ENCODE measurements at regions not wholly inside any gene's neighbourhood (a gene's known extent, or its start where the extent isn't known, plus 50 kb on each side); places are given as distances from the start of the nearest gene placed in this dataset.
"Not testable (repeated sequence)": the region's sequence is repeated elsewhere in the genome, so short reads cannot be mapped to it uniquely, and the experiment has no call there.

DNA sequence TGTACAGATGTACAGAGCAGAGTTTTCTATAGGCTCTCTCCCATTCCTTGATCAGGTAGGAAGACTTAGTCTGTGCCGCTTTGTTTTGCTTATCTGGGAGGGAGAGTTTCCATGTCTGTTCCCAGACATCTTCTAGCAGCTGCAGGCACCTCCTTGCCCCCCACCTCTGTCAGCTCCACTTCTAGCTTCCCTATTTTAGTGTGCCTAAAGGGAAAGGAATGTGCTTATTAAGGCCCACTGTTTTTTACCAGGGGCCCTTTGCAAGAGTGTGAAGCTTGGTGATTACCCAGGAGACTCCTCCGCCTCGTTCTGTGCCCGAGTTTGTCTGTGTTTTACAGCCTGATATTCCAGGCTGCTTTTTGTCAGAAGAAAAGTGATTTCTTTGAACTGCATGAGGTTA is 1984.4 kb downstream of the OLFM4 start:
- no peak for DNase-seq (ENCODE audit: low read depth)

GRCh38 chr13:55029280-55029679 is 2000.7 kb downstream of the OLFM4 start:
- no peak for DNase-seq (ENCODE audit: low read depth)

- no peak for DNase-seq (ENCODE audit: low read depth)
Measured at GRCh38 chr13:55038230-55038629, 2009.6 kb downstream of the OLFM4 start.

- not testable (repeated sequence) for DNase-seq (ENCODE audit: low read depth)
Measured at GRCh38 chr13:55053891-55054550, 2025.4 kb downstream of the OLFM4 start.

GRCh38 chr13:55055666-55056065 is 2027.1 kb downstream of the OLFM4 start:
- DNase-seq (ENCODE audit: low read depth): not testable (repeated sequence)

- no peak for DNase-seq (ENCODE audit: low read depth)
Measured at GRCh38 chr13:55062662-55063061, 2034.0 kb downstream of the OLFM4 start.

GRCh38 chr13:55067946-55068345 is 2039.3 kb downstream of the OLFM4 start:
- no peak for DNase-seq (ENCODE audit: low read depth)

DNA sequence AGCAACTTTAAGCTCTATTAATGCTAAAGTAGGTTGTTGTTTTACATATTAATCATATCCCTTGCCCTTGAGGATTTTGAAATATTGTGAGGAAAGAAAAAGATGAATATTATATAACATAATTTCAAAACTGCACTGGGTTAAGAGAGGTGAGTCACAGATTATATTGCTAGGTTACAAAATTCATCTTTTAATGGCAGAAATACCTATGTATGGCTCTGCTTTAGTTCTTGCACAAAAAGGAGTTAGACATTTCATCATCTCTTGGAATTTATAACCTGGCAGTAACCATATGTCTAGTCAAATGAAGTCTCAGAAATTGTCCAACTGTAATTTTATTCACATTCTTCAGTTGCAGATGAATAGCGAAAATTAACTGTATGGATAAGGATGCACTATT is 2041.1 kb downstream of the OLFM4 start:
- no peak for DNase-seq (ENCODE audit: low read depth)

DNA sequence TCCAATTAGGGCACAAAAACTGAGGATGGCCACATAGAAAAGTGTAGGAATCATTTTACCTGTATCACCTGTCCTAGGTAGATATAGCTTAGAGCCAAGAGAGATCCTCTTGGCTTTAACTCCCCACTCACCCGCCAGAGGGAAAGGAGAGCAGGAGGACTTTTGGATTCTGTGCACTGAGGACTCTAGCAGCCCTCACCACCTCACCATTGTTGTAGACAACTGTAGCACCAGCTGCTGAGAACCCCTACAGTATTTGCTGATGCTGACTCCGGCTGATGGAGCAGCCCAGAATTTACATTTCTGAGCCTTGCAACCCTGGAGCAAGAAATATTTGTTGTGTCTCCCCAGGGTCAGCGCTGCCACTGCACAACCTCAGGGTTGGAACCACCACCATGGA is 2044.4 kb downstream of the OLFM4 start:
- no peak for DNase-seq (ENCODE audit: low read depth)

- no peak for DNase-seq (ENCODE audit: low read depth)
Measured at GRCh38 chr13:55084630-55085029, 2056.0 kb downstream of the OLFM4 start.

- DNase-seq (ENCODE audit: low read depth): no peak
Measured at GRCh38 chr13:55087085-55087484, 2053.6 kb upstream of the PRR20A start.

DNA sequence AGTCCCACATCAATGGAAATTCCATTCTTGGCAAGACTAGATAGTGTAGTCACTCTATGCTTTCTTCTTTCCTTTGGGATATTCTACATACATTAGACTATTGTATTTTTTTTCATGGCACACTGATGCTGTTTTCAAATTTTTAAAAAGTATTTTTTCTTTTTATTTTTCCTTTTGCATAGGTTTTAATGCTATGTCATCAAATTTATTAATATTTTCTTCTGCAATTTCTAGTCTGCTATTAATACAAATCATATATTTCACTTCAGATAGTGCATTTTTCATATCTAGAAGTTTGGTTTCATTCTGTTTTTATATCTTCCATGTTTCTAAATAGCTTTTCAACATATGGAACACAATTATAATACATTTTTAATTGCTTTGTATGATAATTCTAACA is 2050.1 kb upstream of the PRR20A start:
- no peak for DNase-seq (ENCODE audit: low read depth)

DNA sequence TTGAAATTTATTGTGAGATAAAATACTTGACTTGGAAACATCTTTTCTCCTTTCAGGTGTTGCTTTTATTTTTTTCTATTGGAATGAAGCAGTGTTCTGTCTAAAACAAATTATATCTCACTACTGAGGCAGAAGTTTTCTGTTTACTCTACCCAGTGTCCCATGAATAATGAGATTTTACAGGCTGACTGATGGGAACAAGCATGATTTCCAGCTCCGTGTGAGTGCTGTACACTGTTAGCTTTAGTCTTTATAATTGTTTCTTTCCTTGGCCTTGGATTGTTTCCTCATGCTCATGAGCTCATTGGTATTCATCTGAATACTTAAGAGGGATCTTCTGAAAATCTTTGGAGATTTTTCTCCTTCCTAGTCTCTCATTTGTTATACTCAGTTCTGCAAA is 2049.5 kb upstream of the PRR20A start:
- DNase-seq (ENCODE audit: low read depth): no peak

DNA sequence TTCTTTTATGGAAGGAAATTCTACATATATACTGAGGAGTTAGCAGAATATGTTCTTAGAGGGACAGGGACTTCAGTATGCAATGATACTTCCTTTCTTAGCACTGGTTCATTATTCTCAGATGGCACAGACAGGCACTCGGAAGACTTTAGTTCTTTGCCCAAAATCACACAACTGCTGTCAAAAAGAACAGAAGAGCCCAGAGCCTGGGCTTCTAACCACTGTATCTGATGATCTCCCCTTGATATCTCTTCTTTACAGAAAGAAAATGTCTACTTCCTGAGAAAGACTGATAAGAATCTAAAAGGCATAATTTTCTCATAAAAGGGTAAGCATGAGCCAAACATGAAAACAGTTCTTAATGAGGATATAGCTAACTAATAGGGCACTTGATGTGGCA is 2034.2 kb upstream of the PRR20A start:
- DNase-seq (ENCODE audit: low read depth): no peak

GRCh38 chr13:55120631-55121030 is 2020.1 kb upstream of the PRR20A start:
- no peak for DNase-seq (ENCODE audit: low read depth)

DNA sequence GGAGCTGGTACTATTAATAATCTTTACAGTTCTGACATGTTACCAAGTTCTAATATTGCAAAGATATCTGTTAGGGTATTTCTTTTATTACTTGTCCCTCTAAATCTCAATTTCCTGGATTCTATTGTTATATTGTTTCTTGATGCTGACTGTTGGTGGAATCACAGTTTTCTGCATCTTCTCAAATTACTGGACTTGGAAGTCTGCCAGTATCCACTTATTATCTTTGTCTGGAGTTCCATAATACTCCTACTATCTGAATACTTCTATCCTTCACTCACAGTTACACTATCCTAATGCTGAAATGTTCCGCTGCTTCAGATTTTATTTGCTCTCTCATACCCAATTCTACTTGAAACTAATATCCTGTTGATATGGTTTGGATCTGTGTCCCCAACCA is 1985.7 kb upstream of the PRR20A start:
- no peak for DNase-seq (ENCODE audit: low read depth)

DNA sequence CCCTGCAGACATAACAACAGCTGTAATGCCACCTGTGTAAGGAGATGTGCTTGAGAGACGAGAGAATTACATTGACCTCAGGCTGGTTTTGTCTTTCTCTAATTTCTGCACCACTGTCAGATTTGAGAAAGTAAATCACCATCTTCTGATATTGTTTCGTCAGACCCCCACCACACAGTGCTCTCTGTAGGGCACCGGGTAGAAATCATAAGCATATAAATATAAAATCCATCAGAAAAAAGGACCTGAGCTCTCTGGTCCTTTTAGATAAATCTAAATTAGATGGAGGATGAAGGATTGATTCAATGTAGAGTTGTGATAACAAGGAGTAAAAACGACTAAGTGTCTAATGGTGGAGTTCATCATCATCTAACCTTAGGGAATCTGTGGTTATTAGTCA is 1981.0 kb upstream of the PRR20A start:
- DNase-seq (ENCODE audit: low read depth): no peak

DNA sequence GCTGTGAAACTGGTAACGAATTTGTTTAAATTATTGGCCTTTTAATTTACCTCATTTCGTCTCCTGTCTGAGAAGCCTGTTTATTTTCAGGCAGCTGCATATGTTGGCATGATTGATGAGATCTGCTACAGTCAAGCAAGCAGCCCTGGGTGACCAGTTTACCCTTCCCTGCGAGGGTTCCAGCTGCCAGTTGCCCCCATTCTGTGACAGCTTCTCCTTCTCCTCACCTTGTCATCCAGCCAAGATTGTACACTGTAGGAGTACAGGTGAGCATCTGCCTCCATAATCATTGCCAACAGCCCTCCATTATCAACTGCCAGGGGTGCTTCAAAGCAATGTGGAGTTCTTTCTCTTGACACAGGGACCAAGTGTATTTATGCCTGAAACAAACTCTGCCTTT is 1979.9 kb upstream of the PRR20A start:
- no peak for DNase-seq (ENCODE audit: low read depth)

DNA sequence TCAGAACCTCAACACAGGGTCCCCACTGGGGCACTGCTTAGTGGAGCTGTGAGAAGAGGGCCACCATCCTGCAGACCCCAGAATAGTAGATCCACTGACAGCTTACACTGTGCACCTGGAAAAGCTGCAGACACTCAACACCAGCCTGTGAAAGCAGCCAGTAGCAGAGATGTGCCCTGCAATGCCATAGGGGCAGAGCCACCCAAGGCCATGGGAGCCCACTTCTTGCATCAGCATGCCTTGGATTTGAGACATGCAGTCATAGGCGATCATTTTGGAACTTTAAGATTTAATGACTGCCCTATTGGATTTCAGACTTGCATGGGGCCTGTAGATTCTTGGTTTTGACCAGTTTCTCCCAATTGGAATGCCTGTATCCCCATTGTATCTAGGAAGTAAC is 1962.1 kb upstream of the PRR20A start:
- not testable (repeated sequence) for DNase-seq (ENCODE audit: low read depth)

- DNase-seq (ENCODE audit: low read depth): no peak
Measured at GRCh38 chr13:55190996-55191395, 1949.7 kb upstream of the PRR20A start.

DNA sequence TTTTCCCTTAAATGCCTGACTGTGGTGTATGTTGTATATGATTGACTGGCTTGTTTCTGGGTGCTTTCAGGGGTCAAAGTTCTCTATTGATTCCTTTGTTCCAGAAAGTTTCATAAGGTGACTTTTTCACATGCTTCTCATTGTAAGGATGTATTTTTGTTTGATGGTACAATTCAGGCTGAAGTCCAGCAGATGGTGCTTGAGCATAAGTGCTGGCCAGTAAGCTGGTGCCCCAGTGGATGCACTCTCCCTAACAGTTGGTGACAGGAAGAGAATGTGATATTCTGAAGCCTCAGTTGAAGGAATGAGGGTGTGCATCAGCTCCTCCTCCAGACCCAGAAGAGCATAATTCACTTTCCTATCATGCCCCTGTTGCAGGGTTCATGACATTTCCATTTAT is 1941.6 kb upstream of the PRR20A start:
- DNase-seq (ENCODE audit: low read depth): no peak

DNA sequence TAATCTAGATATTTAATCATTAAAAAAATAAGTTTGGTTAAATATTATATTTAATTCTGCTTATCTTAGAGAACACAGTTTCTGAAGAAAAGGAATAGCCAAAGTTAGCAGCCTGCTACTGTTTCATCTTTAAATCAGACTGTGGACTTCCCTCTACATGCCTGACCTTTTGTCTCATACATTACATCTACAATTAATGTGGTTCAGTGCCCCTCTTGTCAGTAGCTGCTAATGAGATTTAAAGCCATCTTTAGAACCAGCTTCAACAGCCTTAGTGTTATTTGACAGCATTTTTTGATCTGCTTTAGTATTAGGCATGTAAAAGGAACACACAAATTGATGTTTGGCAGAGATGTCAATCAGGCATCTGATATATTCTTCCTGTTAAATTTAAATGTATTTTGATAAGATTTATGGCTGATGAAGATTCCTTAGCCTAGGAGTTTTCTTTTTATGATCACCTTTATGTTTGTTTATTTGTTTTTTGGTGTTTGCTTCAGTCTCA is 1925.8 kb upstream of the PRR20A start:
- DNase-seq (ENCODE audit: low read depth): no peak

GRCh38 chr13:55219538-55219937 is 1921.2 kb upstream of the PRR20A start:
- no peak for DNase-seq (ENCODE audit: low read depth)

DNA sequence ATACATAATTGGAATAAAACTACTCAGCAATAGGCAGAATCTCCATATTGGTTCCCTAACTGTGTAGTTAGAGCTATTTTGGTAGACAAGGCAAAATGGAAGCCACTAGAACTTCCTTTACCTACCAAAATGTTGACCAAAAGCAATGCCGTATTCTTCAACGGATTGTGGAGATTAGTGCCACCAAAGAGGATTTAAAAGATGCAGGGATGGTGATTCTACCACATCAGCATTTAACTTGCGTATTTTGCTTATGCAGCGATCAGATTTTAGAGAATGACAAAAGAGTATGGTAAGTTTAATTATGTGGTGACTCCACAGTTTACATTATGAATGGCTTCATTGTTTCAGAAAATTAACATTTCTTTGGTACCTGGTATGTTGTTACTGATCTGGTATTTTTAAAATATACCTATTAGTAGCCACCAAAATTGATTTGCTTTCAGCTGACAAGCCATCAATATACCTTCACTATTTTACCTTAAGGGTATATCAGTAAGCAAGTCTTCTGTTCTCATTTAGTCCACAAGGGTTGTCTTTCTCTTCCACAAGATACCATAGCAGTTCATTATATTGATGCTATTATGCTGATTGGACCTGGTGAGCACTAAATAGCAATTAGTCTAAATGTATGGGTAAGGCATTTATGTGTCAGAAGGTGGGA is 1910.7 kb upstream of the PRR20A start:
- no peak for DNase-seq (ENCODE audit: low read depth)
